Right cardiac atrium (tissue), 5 donors: ENCODE measurements at regions not wholly inside any gene's neighbourhood (a gene's known extent, or its start where the extent isn't known, plus 50 kb on each side); places are given as distances from the start of the nearest gene placed in this dataset.

Experiments used
- ATAC-seq, 2 donors: fragments of 200-7000 bp; cut with Tn5 transposase; one replicate each; pipeline versions ENCODE4 v1.8.0 to v1.9.1; 2020; ENCODE audit warnings: moderate library complexity in 2 of 2, mild to moderate bottlenecking in 1 of 2
- DNase-seq, 3 donors: peaks; one replicate each; pipeline ENCODE4 v3.0.0-alpha.2; 2020
- H3K27ac ChIP-seq: one replicate; pipeline ENCODE4 v1.5.1; 2013; ENCODE audit warnings: mild to moderate bottlenecking, low read length, control low read depth, moderate library complexity
- H3K27me3 ChIP-seq: one replicate; pipeline ENCODE4 v1.6.1; 2013; ENCODE audit not compliant: control insufficient read depth, insufficient read depth
- H3K4me1 ChIP-seq: one replicate; pipeline ENCODE4 v1.6.1; 2013; ENCODE audit warnings: low read length; ENCODE audit not compliant: control insufficient read depth, insufficient read depth
- H3K4me3 ChIP-seq: one replicate; pipeline ENCODE4 v1.5.1; 2013; ENCODE audit warnings: low read length, control low read depth
- H3K9me3 ChIP-seq: one replicate; pipeline ENCODE4 v1.6.1; 2013; ENCODE audit warnings: low read length; ENCODE audit not compliant: control insufficient read depth
- WGBS: extraction: QIAGEN DNeasy Blood & Tissue Kit; methylation state at CpG from one replicate; pipeline ENCODE4 v1.1.7; 2013; 5-methylcytosine and 5-hydroxymethylcytosine counted together
- intact Hi-C, 4 donors: fragments of 100-400 bp; cut with DNase I; formaldehyde crosslinking; loops; one replicate each; pipeline versions ENCODE4 v1.11.0 to v1.14.0; 2022 to 2023
- donor health status: healthy with polysubstance abuse.
- donor health status: DM: no; HTN: yes; CAD: no.
- donor health status: DM: no; HTN: no; CAD: no.
- donor health status: DM: no; HTN: yes; CAD: no; lungs with severe emphysema.
- donor health status: DM: yes; HTN: yes; CAD: no.

- H3K4me1 ChIP-seq: no peaks in the 10 kb centered on the region
- no peaks in the 10 kb centered on the region for H3K9me3 ChIP-seq
- ATAC-seq: no peak
- intact Hi-C loops: no loop called here
- no peak overlapping the region for H3K27ac ChIP-seq
- DNase-seq: no peak
- no peaks in the 10 kb centered on the region for H3K27me3 ChIP-seq
- H3K4me3 ChIP-seq: no peak overlapping the region
These were observed 859.1 kb upstream of the FLRT2 start for GRCh38 chr14:84670796-84671195.

GRCh38 chr14:84671776-84672175, 858.2 kb upstream of the FLRT2 start:
- H3K4me1 ChIP-seq: no peaks in the 10 kb centered on the region
- no peak overlapping the region for H3K4me3 ChIP-seq
- intact Hi-C loops: no loop called here
- H3K27ac ChIP-seq: no peak overlapping the region
- 79% methylated on average over 3 of the region's 3 CpGs for WGBS
- no peaks in the 10 kb centered on the region for H3K9me3 ChIP-seq
- DNase-seq: no peak
- ATAC-seq: no peak
- H3K27me3 ChIP-seq: no peaks in the 10 kb centered on the region

GRCh38 chr14:84674636-84675035, 855.3 kb upstream of the FLRT2 start:
- ATAC-seq: no peak
- 78% methylated on average over 1 of the region's 1 CpG for WGBS
- no peak for DNase-seq

GRCh38 chr14:84686550-84686949, 843.4 kb upstream of the FLRT2 start:
- Histone ChIP-seq H3K4me1 (no peaks in the 10 kb centered on the region), H3K9me3 (no peaks in the 10 kb centered on the region), H3K27me3 (no peaks in the 10 kb centered on the region), H3K4me3 (no peak overlapping the region), H3K27ac (no peak overlapping the region)
- no peak for DNase-seq
- no peak for ATAC-seq
- 86% methylated on average over 3 of the region's 3 CpGs for WGBS
- intact Hi-C loops: no loop called here

More at GRCh38 chr14:84674636-84675035, 855.3 kb upstream of the FLRT2 start:
- no peaks in the 10 kb centered on the region for H3K9me3 ChIP-seq
- no peaks in the 10 kb centered on the region for H3K27me3 ChIP-seq
- H3K27ac ChIP-seq: no peak overlapping the region
- intact Hi-C loops: no loop called here
- no peaks in the 10 kb centered on the region for H3K4me1 ChIP-seq
- H3K4me3 ChIP-seq: no peak overlapping the region

GRCh38 chr14:84688297-84689025, 841.5 kb upstream of the FLRT2 start:
- no peak for ATAC-seq
- WGBS: 68% methylated on average over 7 of the region's 7 CpGs
- no peak overlapping the region for H3K27ac ChIP-seq
- intact Hi-C loops: no loop called here
- DNase-seq: no peak
- no peak overlapping the region for H3K4me3 ChIP-seq
- no peaks in the 10 kb centered on the region for H3K27me3 ChIP-seq
- H3K4me1 ChIP-seq: no peaks in the 10 kb centered on the region
- no peaks in the 10 kb centered on the region for H3K9me3 ChIP-seq

GRCh38 chr14:84694161-84694560, 835.8 kb upstream of the FLRT2 start:
- Histone ChIP-seq H3K4me1 (no peaks in the 10 kb centered on the region), H3K27ac (no peak overlapping the region), H3K4me3 (no peak overlapping the region), H3K27me3 (no peaks in the 10 kb centered on the region), H3K9me3 (no peaks in the 10 kb centered on the region)
- ATAC-seq: peak in 1 of 2 donors; percentile 16
- intact Hi-C loops: no loop called here
- no peak for DNase-seq

GRCh38 chr14:84704601-84705000, 825.3 kb upstream of the FLRT2 start:
- Histone ChIP-seq H3K9me3 (no peaks in the 10 kb centered on the region), H3K27ac (no peak overlapping the region), H3K4me1 (no peaks in the 10 kb centered on the region), H3K4me3 (no peak overlapping the region), H3K27me3 (no peaks in the 10 kb centered on the region)
- 88% methylated on average over 2 of the region's 2 CpGs for WGBS
- ATAC-seq (no peak), DNase-seq (no peak)
- intact Hi-C loops: no loop called here

GRCh38 chr14:84707830-84708229, 822.1 kb upstream of the FLRT2 start:
- Histone ChIP-seq H3K4me3 (no peak overlapping the region), H3K4me1 (no peaks in the 10 kb centered on the region), H3K27ac (no peak overlapping the region), H3K9me3 (no peaks in the 10 kb centered on the region), H3K27me3 (no peaks in the 10 kb centered on the region)
- DNase-seq (no peak), ATAC-seq (no peak)
- intact Hi-C loops: no loop called here
- 92% methylated on average over 1 of the region's 1 CpG for WGBS

GRCh38 chr14:84708865-84709264, 821.1 kb upstream of the FLRT2 start:
- DNase-seq: no peak
- H3K4me3 ChIP-seq: no peak overlapping the region

GRCh38 chr14:84726471-84726870, 803.5 kb upstream of the FLRT2 start:
- no peak overlapping the region for H3K27ac ChIP-seq
- no peaks in the 10 kb centered on the region for H3K4me1 ChIP-seq
- intact Hi-C loops: no loop called here
- WGBS: 79% methylated on average over 4 of the region's 4 CpGs
- DNase-seq (no peak), ATAC-seq (no peak)
- no peak overlapping the region for H3K4me3 ChIP-seq
- no peaks in the 10 kb centered on the region for H3K9me3 ChIP-seq
- H3K27me3 ChIP-seq: no peaks in the 10 kb centered on the region

More at GRCh38 chr14:84708865-84709264, 821.1 kb upstream of the FLRT2 start:
- intact Hi-C loops: no loop called here
- ATAC-seq: no peak
- Histone ChIP-seq H3K4me1 (no peaks in the 10 kb centered on the region), H3K9me3 (no peaks in the 10 kb centered on the region), H3K27ac (no peak overlapping the region), H3K27me3 (no peaks in the 10 kb centered on the region)
- 50% methylated on average over 2 of the region's 2 CpGs for WGBS

GRCh38 chr14:84749191-84749955, 780.6 kb upstream of the FLRT2 start:
- H3K9me3 ChIP-seq: no peaks in the 10 kb centered on the region
- WGBS: 83% methylated on average over 6 of the region's 6 CpGs
- no peaks in the 10 kb centered on the region for H3K27me3 ChIP-seq
- no peak for DNase-seq
- no peak overlapping the region for H3K4me3 ChIP-seq
- H3K27ac ChIP-seq: no peak overlapping the region
- intact Hi-C loops: no loop called here
- no peaks in the 10 kb centered on the region for H3K4me1 ChIP-seq
- no peak for ATAC-seq
